Mesendoderm (in vitro differentiated cells): ENCODE measurements at regions not wholly inside any gene's neighbourhood (a gene's known extent, or its start where the extent isn't known, plus 50 kb on each side); places are given as distances from the start of the nearest gene placed in this dataset.
"Not testable (repeated sequence)": the region's sequence is repeated elsewhere in the genome, so short reads cannot be mapped to it uniquely, and the experiment has no call there.

Source experiments
- DNase-seq: peaks from one replicate; pipeline ENCODE4 v3.0.0; 2013
- H2AK5ac ChIP-seq: 2 replicates; pipeline ENCODE4 v1.6.1; 2013; ENCODE audit warnings: low read length, inconsistent platforms
- H2BK120ac ChIP-seq: 2 replicates; pipeline ENCODE4 v1.6.1; 2013; ENCODE audit warnings: low read depth, mild to moderate bottlenecking, low read length, moderate library complexity, mixed read lengths
- H2BK15ac ChIP-seq: replicated peaks from 2 replicates; pipeline ENCODE4 v1.6.1; 2013; ENCODE audit warnings: low read depth, mild to moderate bottlenecking, moderate library complexity
- H2BK5ac ChIP-seq: 2 replicates; pipeline ENCODE4 v1.6.1; 2013; ENCODE audit warnings: low read length, inconsistent platforms
- H3K18ac ChIP-seq: 2 replicates; pipeline ENCODE4 v1.6.1; 2013; ENCODE audit warnings: mild to moderate bottlenecking, low read length, mixed read lengths
- H3K23ac ChIP-seq: one replicate; pipeline ENCODE4 v1.6.1; 2013; ENCODE audit warnings: low read length
- H3K27ac ChIP-seq: 2 replicates; pipeline ENCODE4 v1.5.1; 2013; ENCODE audit warnings: low read depth, mild to moderate bottlenecking, inconsistent platforms, low read length, moderate library complexity
- H3K27me3 ChIP-seq: 2 replicates; pipeline ENCODE4 v1.6.1; 2013; ENCODE audit warnings: low read length, control low read depth, mild to moderate bottlenecking, inconsistent platforms; ENCODE audit not compliant: insufficient read depth, poor library complexity
- H3K36me3 ChIP-seq: 2 replicates; pipeline ENCODE4 v1.6.1; 2013; ENCODE audit warnings: low read length, inconsistent platforms; ENCODE audit not compliant: control insufficient read depth, insufficient read depth
- H3K4ac ChIP-seq: one replicate; pipeline ENCODE4 v1.6.1; 2013; ENCODE audit warnings: low read depth, mild to moderate bottlenecking, low read length, moderate library complexity
- H3K4me1 ChIP-seq: 2 replicates; pipeline ENCODE4 v1.6.1; 2013; ENCODE audit warnings: low read depth, low read length, inconsistent platforms; ENCODE audit not compliant: control insufficient read depth
- H3K4me2 ChIP-seq: 2 replicates; pipeline ENCODE4 v1.6.1; 2013; ENCODE audit warnings: low read length
- H3K4me3 ChIP-seq: 2 replicates; pipeline ENCODE4 v1.5.1; 2013; ENCODE audit warnings: mild to moderate bottlenecking, low read length
- H3K56ac ChIP-seq: one replicate; pipeline ENCODE4 v1.6.1; 2013; ENCODE audit warnings: low read length
- H3K79me1 ChIP-seq: 2 replicates; pipeline ENCODE4 v1.6.1; 2013; ENCODE audit warnings: low read length, inconsistent platforms
- H3K79me2 ChIP-seq: 2 replicates; pipeline ENCODE4 v1.6.1; 2013; ENCODE audit warnings: mild to moderate bottlenecking, low read length; ENCODE audit not compliant: control insufficient read depth, insufficient read depth
- H3K9ac ChIP-seq: 2 replicates; pipeline ENCODE4 v1.6.1; 2013; ENCODE audit warnings: low read length, inconsistent platforms
- H4K5ac ChIP-seq: one replicate; pipeline ENCODE4 v1.6.1; 2013; ENCODE audit warnings: low read length
- H4K8ac ChIP-seq: one replicate; pipeline ENCODE4 v1.6.1; 2013; ENCODE audit warnings: low read depth, mild to moderate bottlenecking, control low read depth, low read length, moderate library complexity
- WGBS: extraction: QIAGEN DNeasy Blood & Tissue Kit; methylation state at CpG from one replicate; pipeline ENCODE4 v1.1.7; 2013; ENCODE audit warnings: low lambda C conversion rate, missing lambda C conversion rate; ENCODE audit not compliant: insufficient coverage; ENCODE audit errors: extremely low coverage; 5-methylcytosine and 5-hydroxymethylcytosine counted together

DNA sequence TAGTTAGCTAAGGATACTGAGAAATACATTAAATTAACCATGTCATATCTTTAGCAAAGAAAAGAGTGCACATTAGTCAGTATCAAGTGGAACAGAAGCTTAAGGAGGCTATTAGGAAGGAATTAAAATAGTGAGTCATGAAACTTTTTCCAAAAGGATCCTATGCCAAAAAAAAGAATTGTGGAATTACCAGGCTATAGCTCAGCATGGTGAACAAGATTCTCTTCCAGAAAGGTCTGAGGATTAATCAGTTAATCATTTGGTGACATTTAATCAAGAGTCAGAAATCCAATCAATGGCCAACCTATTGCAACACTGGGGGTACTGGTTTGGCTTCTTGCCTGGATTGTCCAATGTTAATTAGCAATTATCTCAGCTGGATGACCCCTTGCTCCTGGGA, 244.5 kb upstream of the NMUR2 start:
- Histone ChIP-seq H3K18ac (no peak overlapping the region), H3K4me1 (no peaks in the 10 kb centered on the region), H4K5ac (no peak overlapping the region), H3K79me1 (no peaks in the 10 kb centered on the region), H3K27ac (no peak overlapping the region), H2BK120ac (no peak overlapping the region), H2BK15ac (no peak overlapping the region), H3K79me2 (no peaks in the 10 kb centered on the region), H3K36me3 (no peaks in the 10 kb centered on the region), H3K27me3 (no peaks in the 10 kb centered on the region), H3K4me3 (no peak overlapping the region), H3K4me2 (no peak overlapping the region), H3K56ac (no peak overlapping the region), H2BK5ac (no peak overlapping the region), H3K9ac (no peak overlapping the region), H3K23ac (no peak overlapping the region), H4K8ac (no peak overlapping the region), H2AK5ac (no peak overlapping the region), H3K4ac (no peak overlapping the region)
- DNase-seq: no peak

DNA sequence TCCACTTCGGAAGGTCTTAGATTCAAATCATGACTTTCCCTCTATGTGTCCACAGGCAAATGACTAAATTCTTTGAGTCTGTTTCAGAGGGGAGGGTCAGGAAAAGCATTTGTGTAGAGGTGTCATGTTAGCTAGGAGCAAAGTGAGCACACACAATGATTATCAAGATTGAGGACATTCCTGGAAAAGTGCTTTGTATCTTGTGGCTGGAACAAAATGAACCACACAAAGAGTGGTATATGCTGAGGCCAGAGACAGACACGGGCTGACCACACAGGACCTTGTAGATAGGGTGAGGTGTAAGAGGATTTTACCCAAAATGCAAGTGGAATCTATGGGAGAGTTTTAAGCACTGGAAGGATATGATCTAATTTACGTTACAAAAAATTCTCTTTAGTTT, 245.3 kb upstream of the NMUR2 start:
- Histone ChIP-seq H3K9ac (no peak overlapping the region), H3K4me2 (no peak overlapping the region), H3K4ac (no peak overlapping the region), H3K4me1 (no peaks in the 10 kb centered on the region), H3K27ac (no peak overlapping the region), H2AK5ac (no peak overlapping the region), H2BK15ac (no peak overlapping the region), H3K23ac (no peak overlapping the region), H2BK120ac (no peak overlapping the region), H3K79me1 (no peaks in the 10 kb centered on the region), H2BK5ac (no peak overlapping the region), H3K4me3 (no peak overlapping the region), H4K8ac (no peak overlapping the region), H4K5ac (no peak overlapping the region), H3K79me2 (no peaks in the 10 kb centered on the region), H3K27me3 (no peaks in the 10 kb centered on the region), H3K56ac (no peak overlapping the region), H3K36me3 (no peaks in the 10 kb centered on the region), H3K18ac (no peak overlapping the region)
- DNase-seq: no peak
- WGBS: no CpG with 5 or more reads among the region's 3 CpGs

DNA sequence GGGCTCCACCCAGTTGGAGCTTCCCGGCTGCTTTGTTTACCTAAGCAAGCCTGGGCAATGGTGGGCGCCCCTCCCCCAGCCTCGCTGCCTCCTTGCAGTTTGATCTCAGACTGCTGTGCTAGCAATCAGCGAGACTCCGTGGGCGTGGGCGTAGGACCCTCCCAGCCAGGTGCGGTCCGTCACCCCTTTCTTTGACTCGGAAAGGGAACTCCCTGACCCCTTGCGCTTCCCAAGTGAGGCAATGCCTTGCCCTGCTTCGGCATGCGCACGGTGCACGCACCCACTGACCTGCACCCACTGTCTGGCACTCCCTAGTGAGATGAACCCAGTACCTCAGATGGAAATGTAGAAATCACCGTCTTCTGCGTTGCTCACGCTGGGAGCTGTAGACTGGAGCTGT, 254.4 kb upstream of the NMUR2 start:
- H3K79me2 ChIP-seq, H3K23ac ChIP-seq, H3K79me1 ChIP-seq, H3K27ac ChIP-seq, H2BK5ac ChIP-seq, H3K36me3 ChIP-seq, H3K4me1 ChIP-seq, H4K8ac ChIP-seq, H3K4me2 ChIP-seq, H3K9ac ChIP-seq, H4K5ac ChIP-seq, H3K4ac ChIP-seq, H2BK120ac ChIP-seq, H3K4me3 ChIP-seq, DNase-seq, H3K18ac ChIP-seq, H2AK5ac ChIP-seq, H3K27me3 ChIP-seq, H2BK15ac ChIP-seq: not testable (repeated sequence)
- WGBS: no CpG with 5 or more reads among the region's 18 CpGs
- peak overlapping the region; percentile 42 for H3K56ac ChIP-seq

DNA sequence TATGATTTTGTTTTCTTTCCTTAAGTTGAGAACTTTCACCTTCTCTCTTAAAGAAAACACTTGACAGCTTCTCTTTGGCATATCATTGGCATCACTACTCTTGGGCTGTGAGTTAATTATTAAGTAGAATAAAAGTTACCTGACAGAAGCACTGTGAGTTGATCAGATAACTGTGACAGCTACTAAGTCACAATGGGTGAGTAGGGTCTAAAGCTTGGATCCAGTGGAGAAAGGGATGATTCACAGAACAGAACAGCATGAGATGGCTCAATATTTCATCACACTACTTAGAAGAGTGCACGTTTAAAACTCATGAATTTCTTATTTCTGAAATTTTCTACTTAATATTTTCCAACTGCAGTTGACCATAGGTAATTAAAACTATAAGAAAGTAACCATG, 268.5 kb upstream of the NMUR2 start:
- H3K79me2 ChIP-seq: no peaks in the 10 kb centered on the region
- no peak overlapping the region for H2BK5ac ChIP-seq
- H3K4ac ChIP-seq: no peak overlapping the region
- no peak overlapping the region for H2BK15ac ChIP-seq
- H3K27ac ChIP-seq: no peak overlapping the region
- no peak overlapping the region for H2AK5ac ChIP-seq
- no CpG with 5 or more reads among the region's 1 CpG for WGBS
- H3K36me3 ChIP-seq: no peaks in the 10 kb centered on the region
- no peaks in the 10 kb centered on the region for H3K79me1 ChIP-seq
- H3K4me1 ChIP-seq: no peaks in the 10 kb centered on the region
- DNase-seq: no peak
- no peak overlapping the region for H3K9ac ChIP-seq
- no peak overlapping the region for H3K4me3 ChIP-seq
- H3K23ac ChIP-seq: no peak overlapping the region
- H3K56ac ChIP-seq: no peak overlapping the region
- no peak overlapping the region for H2BK120ac ChIP-seq
- H4K5ac ChIP-seq: no peak overlapping the region
- H3K27me3 ChIP-seq: no peaks in the 10 kb centered on the region
- H3K18ac ChIP-seq: no peak overlapping the region
- no peak overlapping the region for H4K8ac ChIP-seq
- H3K4me2 ChIP-seq: no peak overlapping the region

DNA sequence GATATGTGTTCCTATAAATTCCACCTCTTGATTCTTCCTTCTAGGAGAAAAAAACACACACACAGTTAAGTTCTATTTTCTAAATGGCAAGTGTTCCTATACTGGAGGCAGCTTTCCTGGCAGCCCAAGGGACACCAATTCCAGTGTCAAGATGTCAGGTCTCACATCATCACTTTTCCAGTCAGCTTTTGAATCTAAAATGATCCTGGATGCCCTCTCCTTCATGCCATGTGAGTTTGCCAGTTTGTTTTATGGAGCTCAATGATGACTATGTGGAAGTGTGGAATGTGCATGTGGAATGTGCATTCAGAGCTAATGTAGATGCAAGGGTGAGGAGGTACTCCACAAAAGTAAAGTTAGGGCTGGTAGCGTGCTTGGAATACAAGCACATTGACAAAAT, 269.3 kb upstream of the NMUR2 start:
- no peak overlapping the region for H2BK120ac ChIP-seq
- no peak overlapping the region for H2BK15ac ChIP-seq
- no peak overlapping the region for H4K8ac ChIP-seq
- H3K79me2 ChIP-seq: no peaks in the 10 kb centered on the region
- WGBS: no CpG with 5 or more reads among the region's 1 CpG
- H3K79me1 ChIP-seq: no peaks in the 10 kb centered on the region
- DNase-seq: no peak
- no peak overlapping the region for H3K9ac ChIP-seq
- H3K4me3 ChIP-seq: no peak overlapping the region
- H2BK5ac ChIP-seq: no peak overlapping the region
- no peaks in the 10 kb centered on the region for H3K4me1 ChIP-seq
- H3K4ac ChIP-seq: no peak overlapping the region
- no peak overlapping the region for H2AK5ac ChIP-seq
- H4K5ac ChIP-seq: no peak overlapping the region
- no peak overlapping the region for H3K4me2 ChIP-seq
- H3K18ac ChIP-seq: no peak overlapping the region
- no peaks in the 10 kb centered on the region for H3K36me3 ChIP-seq
- H3K27ac ChIP-seq: no peak overlapping the region
- no peak overlapping the region for H3K23ac ChIP-seq
- H3K27me3 ChIP-seq: no peaks in the 10 kb centered on the region
- no peak overlapping the region for H3K56ac ChIP-seq

DNA sequence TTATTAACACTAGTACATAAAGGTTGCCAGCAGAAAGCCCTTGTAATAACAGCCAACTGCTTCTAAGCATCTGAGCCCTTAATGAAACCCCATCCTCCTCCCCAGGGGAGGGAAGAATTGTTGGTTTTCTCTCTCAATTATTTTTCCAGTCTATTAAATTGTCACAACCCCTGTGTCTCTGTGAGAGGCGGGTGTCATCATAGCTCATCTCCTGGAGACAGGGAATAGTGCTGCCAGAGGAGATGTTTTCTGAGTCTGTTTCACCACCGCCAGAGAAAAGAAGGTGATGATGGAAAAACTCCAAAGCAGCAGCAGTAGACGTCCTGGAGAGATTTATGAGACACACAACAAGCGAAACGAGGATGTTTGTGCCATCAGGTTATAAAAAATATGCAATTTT, 271.1 kb upstream of the NMUR2 start:
- no CpG with 5 or more reads among the region's 5 CpGs for whole genome bisulfite sequencing
- H3K4me1 ChIP-seq: no peaks in the 10 kb centered on the region
- no peak overlapping the region for H3K4ac ChIP-seq

More for the DNA sequence above, 271.1 kb upstream of the NMUR2 start:
- no peaks in the 10 kb centered on the region for H3K79me2 ChIP-seq
- no peak overlapping the region for H3K23ac ChIP-seq
- no peak overlapping the region for H3K4me2 ChIP-seq
- H2BK15ac ChIP-seq: no peak overlapping the region
- H3K27me3 ChIP-seq: no peaks in the 10 kb centered on the region
- no peak overlapping the region for H2BK120ac ChIP-seq
- H2AK5ac ChIP-seq: no peak overlapping the region
- H3K9ac ChIP-seq: no peak overlapping the region
- H2BK5ac ChIP-seq: no peak overlapping the region
- no peak overlapping the region for H3K27ac ChIP-seq
- DNase-seq: no peak
- no peaks in the 10 kb centered on the region for H3K79me1 ChIP-seq
- no peak overlapping the region for H4K8ac ChIP-seq
- H4K5ac ChIP-seq: no peak overlapping the region
- H3K4me3 ChIP-seq: no peak overlapping the region
- no peak overlapping the region for H3K18ac ChIP-seq
- no peak overlapping the region for H3K56ac ChIP-seq
- H3K36me3 ChIP-seq: no peaks in the 10 kb centered on the region
